HepG2 (cell line): ENCODE measurements at regions not wholly inside any gene's neighbourhood (a gene's known extent, or its start where the extent isn't known, plus 50 kb on each side); places are given as distances from the start of the nearest gene placed in this dataset.

Experiments used
- ATAC-seq: fragments of 200-7000 bp; cut with Tn5 transposase; 3 replicates; pipeline ENCODE4 v1.9.1; 2020; ENCODE audit warnings: mild to moderate bottlenecking, moderate library complexity
- BruUV-seq: library from RNA; stranded (reverse); fragments of 400-500 nt; replicated peaks from 2 replicates; lab custom pipeline; 2021; lab: Mats Ljungman, UMichigan
- CTCF ChIA-PET: fragments of 300-600 bp; formaldehyde crosslinking; extraction: SDS; loops from one replicate; lab custom pipeline; 2021; ENCODE audit warnings: low total read pairs, inconsistent platforms, low intra/inter-chr PET ratio; lab: Yijun Ruan, JAX
- POLR2A ChIA-PET: fragments of 350-600 bp; sonication (Branson Sonifier 250); formaldehyde crosslinking; loops from one replicate; lab custom pipeline; 2020; ENCODE audit warnings: antibody characterized with exemption, inconsistent platforms; lab: Yijun Ruan, JAX
- DNase-seq: peaks from one replicate; pipeline ENCODE4 v3.0.0-alpha.2; 2015; ENCODE audit warnings: low spot score
- FAIRE-seq: peaks from 3 replicates; lab custom pipeline; 2011; peaks lifted over from hg19 to GRCh38; lab: Jason Lieb, UNC
- H2AFZ ChIP-seq: one replicate; pipeline ENCODE4 v1.6.1; 2011; ENCODE audit warnings: low read length, inconsistent platforms
- H3K27ac ChIP-seq: fragments of 300-600 bp; 3 replicates; pipeline ENCODE4 v1.8.0; 2011; ENCODE audit warnings: mixed run types, mild to moderate bottlenecking, mixed read lengths, low read length, inconsistent platforms; ENCODE audit not compliant: insufficient read depth; ENCODE audit errors: extremely low read length
- H3K27me3 ChIP-seq, 2 experiments: fragments of 200-600 bp in 1 of 2; 2 replicates in 1 of 2; 3 replicates in 1 of 2; pipeline versions ENCODE4 v1.6.0 to v1.8.0; 2011; ENCODE audit warnings: low read length in 2 of 2, mild to moderate bottlenecking in 2 of 2, moderate library complexity in 2 of 2, inconsistent platforms in 1 of 2; ENCODE audit not compliant: insufficient read depth in 2 of 2, control insufficient read depth in 1 of 2
- H3K36me3 ChIP-seq, 2 experiments: fragments of 200-600 bp in 1 of 2; replicated peaks in 1 of 2; 2 replicates in 1 of 2; 3 replicates in 1 of 2; pipeline versions ENCODE4 v1.5.1 to v1.8.0; 2011; ENCODE audit warnings: low read length in 2 of 2, inconsistent platforms in 1 of 2; ENCODE audit not compliant: insufficient read depth in 2 of 2, control insufficient read depth in 1 of 2
- H3K4me1 ChIP-seq: 2 replicates; pipeline ENCODE4 v1.5.1; 2012; ENCODE audit warnings: low read length, inconsistent platforms; ENCODE audit not compliant: insufficient read depth
- H3K4me2 ChIP-seq: 2 replicates; pipeline ENCODE4 v1.6.0; 2011; ENCODE audit warnings: low read depth, low read length, inconsistent platforms
- H3K4me3 ChIP-seq, 3 experiments: fragments of 200-600 bp in 1 of 3; sonication (generic), shearing (Covaris generic) in 1 of 3; replicated peaks in 1 of 3; 2 replicates each; pipeline ENCODE4 v1.5.1; 2011 to 2016; ENCODE audit warnings: low read length in 3 of 3, inconsistent platforms in 2 of 3, low read depth in 2 of 3, mild to moderate bottlenecking in 2 of 3, control low read depth in 1 of 3, mixed read lengths in 1 of 3; ENCODE audit not compliant: insufficient read depth in 1 of 3
- H3K79me2 ChIP-seq: one replicate; pipeline ENCODE4 v1.6.1; 2011; ENCODE audit warnings: low read length, inconsistent platforms; ENCODE audit not compliant: insufficient read depth
- H3K9ac ChIP-seq: 2 replicates; pipeline ENCODE4 v1.6.0; 2011; ENCODE audit warnings: mild to moderate bottlenecking, low read depth, low read length, inconsistent platforms; ENCODE audit not compliant: insufficient read depth
- H3K9me3 ChIP-seq: 2 replicates; pipeline ENCODE4 v1.5.1; 2012; ENCODE audit warnings: mild to moderate bottlenecking, low read length
- H4K20me1 ChIP-seq: 2 replicates; pipeline ENCODE4 v1.6.0; 2011; ENCODE audit warnings: inconsistent platforms, mild to moderate bottlenecking, low read length, moderate library complexity; ENCODE audit not compliant: insufficient read depth
- DNMT1 ChIP-seq: sonication (generic); formaldehyde crosslinking; IDR thresholded peaks from 2 replicates; pipeline ENCODE4 v1.5.1; 2020; ENCODE audit warnings: mild to moderate bottlenecking, missing genetic modification reagents
- JARID2 ChIP-seq: sonication (generic); formaldehyde crosslinking; IDR thresholded peaks from 2 replicates; pipeline ENCODE4 v1.8.1; 2023; ENCODE audit warnings: missing genetic modification reagents, inconsistent platforms; ENCODE audit not compliant: insufficient replicate concordance
- KLF12 ChIP-seq: sonication (generic); formaldehyde crosslinking; IDR thresholded peaks from 2 replicates; pipeline ENCODE4 v1.4.0; 2020; ENCODE audit warnings: missing genetic modification reagents, borderline replicate concordance
- MAF1 ChIP-seq: sonication (generic); formaldehyde crosslinking; IDR thresholded peaks from 2 replicates; pipeline ENCODE4 v1.5.0; 2020; ENCODE audit warnings: missing genetic modification reagents, borderline replicate concordance
- MTA1 ChIP-seq: sonication (generic); formaldehyde crosslinking; IDR thresholded peaks from 2 replicates; pipeline ENCODE4 v1.4.0; 2020; ENCODE audit warnings: missing genetic modification reagents, mild to moderate bottlenecking, borderline replicate concordance
- MZF1 ChIP-seq: sonication (generic); formaldehyde crosslinking; IDR thresholded peaks from 2 replicates; pipeline ENCODE4 v1.8.1; 2023; ENCODE audit warnings: mild to moderate bottlenecking, missing genetic modification reagents, borderline replicate concordance
- NR2C2 ChIP-seq: sonication (generic); formaldehyde crosslinking; IDR thresholded peaks from 2 replicates; pipeline ENCODE4 v1.4.0; 2020; ENCODE audit warnings: missing genetic modification reagents, mild to moderate bottlenecking, moderate library complexity, borderline replicate concordance
- PHF8 ChIP-seq: sonication (generic); formaldehyde crosslinking; IDR thresholded peaks from 2 replicates; pipeline ENCODE4 v1.5.0; 2020; ENCODE audit warnings: missing genetic modification reagents
- POLR2G ChIP-seq: fragments of 200-400 bp; formaldehyde crosslinking; IDR thresholded peaks from 2 replicates; pipeline ENCODE4 v1.6.1; 2018; ENCODE audit warnings: mild to moderate bottlenecking, low read depth, low read length, moderate library complexity
- SCMH1 ChIP-seq: sonication (generic); formaldehyde crosslinking; IDR thresholded peaks from 2 replicates; pipeline ENCODE4 v1.9.0; 2021; ENCODE audit warnings: missing genetic modification reagents, mild to moderate bottlenecking, borderline replicate concordance
- ZFP36L2 ChIP-seq: sonication (generic); formaldehyde crosslinking; IDR thresholded peaks from 2 replicates; pipeline ENCODE4 v1.4.0; 2020; ENCODE audit warnings: missing genetic modification reagents
- ZMAT3 ChIP-seq: sonication (generic); formaldehyde crosslinking; conservative IDR thresholded peaks from 2 replicates; pipeline ENCODE4 v1.7.0; 2021; ENCODE audit warnings: missing genetic modification reagents
- ZNF292 ChIP-seq: sonication (generic); formaldehyde crosslinking; IDR thresholded peaks from 2 replicates; pipeline ENCODE4 v1.8.1; 2022; ENCODE audit warnings: mild to moderate bottlenecking, low read depth, missing genetic modification reagents, borderline replicate concordance
- ZNF550 ChIP-seq: sonication (generic); formaldehyde crosslinking; IDR thresholded peaks from 2 replicates; pipeline ENCODE4 v1.4.0; 2020; ENCODE audit warnings: mild to moderate bottlenecking, missing genetic modification reagents, borderline replicate concordance
- ZNF780A ChIP-seq: sonication (generic); formaldehyde crosslinking; IDR thresholded peaks from 2 replicates; pipeline ENCODE4 v1.8.0; 2022; ENCODE audit warnings: mild to moderate bottlenecking, missing genetic modification reagents, moderate library complexity
- WGBS: methylation state at CpG from one replicate; pipeline ENCODE4 v1.1.6; 2017; ENCODE audit warnings: low lambda C conversion rate; 5-methylcytosine and 5-hydroxymethylcytosine counted together
- in situ Hi-C: cut with HindIII; loops from 2 replicates; pipeline ENCODE4 v1.10.0; 2017; ENCODE audit warnings: low pct_unique_long_range_greater_than_20kb; ENCODE audit not compliant: extremely low pct_ligation_motif_present
- intact Hi-C: fragments of 100-400 bp; cut with micrococcal nuclease; formaldehyde crosslinking; loops from one replicate; pipeline ENCODE4 v1.10.0; 2022; ENCODE audit not compliant: unreplicated experiment
- TF ChIP-seq, protein P1 (sequence below): sonication (generic); formaldehyde crosslinking; IDR thresholded peaks from 2 replicates; pipeline ENCODE4 v1.8.0; 2022; ENCODE audit warnings: missing genetic modification reagents, mild to moderate bottlenecking, inconsistent platforms, borderline replicate concordance
- TF ChIP-seq, protein P2 (sequence below): sonication (generic); formaldehyde crosslinking; IDR thresholded peaks from 2 replicates; pipeline ENCODE4 v1.4.0; 2020; ENCODE audit warnings: missing genetic modification reagents

DNA sequence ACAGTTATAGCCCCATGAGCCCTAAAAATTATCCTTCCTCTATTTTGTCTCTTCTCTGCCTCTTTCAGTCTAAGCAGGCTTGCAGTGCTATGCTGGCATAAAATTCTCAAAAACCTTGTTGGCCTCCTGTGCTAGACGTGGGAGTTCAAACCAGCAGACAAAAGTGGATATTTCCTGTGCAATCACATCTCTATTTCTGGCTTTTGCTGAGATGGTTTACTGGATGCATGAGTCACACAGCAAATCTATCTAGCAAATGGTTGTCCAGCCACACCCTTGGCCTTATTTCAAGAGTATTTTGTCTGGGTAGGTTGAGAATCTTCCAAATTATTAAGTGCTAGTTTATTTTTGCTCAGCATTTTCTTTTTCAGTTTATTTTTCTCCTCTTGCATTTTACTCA, 370.8 kb downstream of the CDC14C start:
- Histone ChIP-seq H3K4me3 (no peak overlapping the region), H3K36me3 (no peaks in the 10 kb centered on the region), H3K27ac (no peak overlapping the region), H3K4me1 (no peaks in the 10 kb centered on the region), H3K9ac (no peak overlapping the region), H2AFZ (no peak overlapping the region), H3K4me2 (no peak overlapping the region), H3K79me2 (no peaks in the 10 kb centered on the region), H4K20me1 (no peaks in the 10 kb centered on the region), H3K27me3 (no peaks in the 10 kb centered on the region), H3K9me3 (no peaks in the 10 kb centered on the region)
- BruUV-seq, result no TSS peak
- no peak for DNase-seq
- TF ChIP-seq MZF1 (CRISPR knock-in tag), result no peak
- TF ChIP-seq NR2C2 (CRISPR knock-in tag), result no peak
- TF ChIP-seq ZNF292 (CRISPR knock-in tag), result no peak
- TF ChIP-seq, protein P1, sequence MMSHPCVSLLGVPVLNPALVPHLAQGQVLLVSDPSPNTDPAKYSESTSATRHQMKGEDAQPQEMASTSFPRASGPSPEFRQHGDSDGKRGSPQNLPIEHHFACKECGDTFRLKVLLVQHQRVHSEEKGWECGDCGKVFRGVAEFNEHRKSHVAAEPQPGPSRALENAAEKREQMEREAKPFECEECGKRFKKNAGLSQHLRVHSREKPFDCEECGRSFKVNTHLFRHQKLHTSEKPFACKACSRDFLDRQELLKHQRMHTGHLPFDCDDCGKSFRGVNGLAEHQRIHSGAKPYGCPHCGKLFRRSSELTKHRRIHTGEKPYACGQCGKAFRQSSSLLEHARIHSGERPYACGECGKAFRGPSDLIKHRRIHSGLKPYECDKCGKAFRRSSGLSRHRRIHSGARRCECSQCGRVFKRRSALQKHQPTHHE (CRISPR knock-in tag), result no peak
- 0% methylated on average over 1 of the region's 1 CpG for WGBS
- intact Hi-C loops, result no loop called here
- ChIA-PET CTCF (no interaction called here), POLR2A (no interaction called here)
- no peak for FAIRE-seq
- in situ Hi-C loops, result no loop called here
- ATAC-seq, result no peak

DNA sequence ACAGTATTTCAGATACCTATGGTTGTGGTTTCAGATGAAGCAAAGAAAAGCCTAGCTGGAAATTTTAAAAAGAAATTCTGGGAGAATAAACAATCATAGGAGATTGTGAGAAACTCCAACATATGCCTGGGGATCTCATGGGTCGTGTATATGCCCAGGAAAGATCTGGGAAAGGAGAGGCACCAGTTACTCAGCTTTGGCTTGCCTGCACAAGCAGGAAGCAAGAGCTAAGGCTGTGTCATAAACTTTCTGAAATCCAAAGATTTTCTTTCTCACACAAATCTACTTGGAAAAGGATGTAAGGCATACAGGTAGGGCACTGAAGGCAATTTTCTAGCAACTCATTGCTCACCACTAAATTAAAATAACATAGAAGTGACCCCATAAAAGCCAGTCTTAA, 373.6 kb downstream of the CDC14C start:
- no TSS peak for BruUV-seq
- DNase-seq, result no peak
- H3K9ac ChIP-seq, result no peak overlapping the region
- H3K36me3 ChIP-seq, result no peaks in the 10 kb centered on the region
- in situ Hi-C loops (no loop called here), intact Hi-C loops (no loop called here)
- no peak overlapping the region for H3K27ac ChIP-seq
- H4K20me1 ChIP-seq, result no peaks in the 10 kb centered on the region
- ChIA-PET CTCF (no interaction called here), POLR2A (no interaction called here)
- no peaks in the 10 kb centered on the region for H3K27me3 ChIP-seq
- H3K79me2 ChIP-seq, result no peaks in the 10 kb centered on the region
- ATAC-seq, result no peak
- no peak for FAIRE-seq
- no peak overlapping the region for H3K4me3 ChIP-seq
- no peaks in the 10 kb centered on the region for H3K4me1 ChIP-seq
- H2AFZ ChIP-seq, result no peak overlapping the region
- H3K4me2 ChIP-seq, result no peak overlapping the region
- H3K9me3 ChIP-seq, result no peaks in the 10 kb centered on the region
- WGBS, result 0% methylated on average over 1 of the region's 1 CpG
- TF ChIP-seq POLR2G, result no peak
- TF ChIP-seq PHF8 (CRISPR knock-in tag), result no peak
- no peak for TF ChIP-seq KLF12 (CRISPR knock-in tag)
- no peak for TF ChIP-seq ZFP36L2
- TF ChIP-seq DNMT1 (CRISPR knock-in tag), result no peak
- TF ChIP-seq MAF1 (CRISPR knock-in tag), result no peak
- TF ChIP-seq ZNF550, result no peak
- no peak for TF ChIP-seq MTA1 (CRISPR knock-in tag)
- TF ChIP-seq ZNF780A (CRISPR knock-in tag), result no peak
- TF ChIP-seq, protein P2, sequence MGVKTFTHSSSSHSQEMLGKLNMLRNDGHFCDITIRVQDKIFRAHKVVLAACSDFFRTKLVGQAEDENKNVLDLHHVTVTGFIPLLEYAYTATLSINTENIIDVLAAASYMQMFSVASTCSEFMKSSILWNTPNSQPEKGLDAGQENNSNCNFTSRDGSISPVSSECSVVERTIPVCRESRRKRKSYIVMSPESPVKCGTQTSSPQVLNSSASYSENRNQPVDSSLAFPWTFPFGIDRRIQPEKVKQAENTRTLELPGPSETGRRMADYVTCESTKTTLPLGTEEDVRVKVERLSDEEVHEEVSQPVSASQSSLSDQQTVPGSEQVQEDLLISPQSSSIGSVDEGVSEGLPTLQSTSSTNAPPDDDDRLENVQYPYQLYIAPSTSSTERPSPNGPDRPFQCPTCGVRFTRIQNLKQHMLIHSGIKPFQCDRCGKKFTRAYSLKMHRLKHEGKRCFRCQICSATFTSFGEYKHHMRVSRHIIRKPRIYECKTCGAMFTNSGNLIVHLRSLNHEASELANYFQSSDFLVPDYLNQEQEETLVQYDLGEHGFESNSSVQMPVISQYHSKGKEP (CRISPR knock-in tag), result no peak
- TF ChIP-seq SCMH1 (CRISPR knock-in tag), result no peak
- no peak for TF ChIP-seq ZMAT3 (CRISPR knock-in tag)
- no peak for TF ChIP-seq JARID2
